ENCODE measurements at regions not wholly inside any gene's neighbourhood (a gene's known extent, or its start where the extent isn't known, plus 50 kb on each side); places are given as distances from the start of the nearest gene placed in this dataset.

DNA sequence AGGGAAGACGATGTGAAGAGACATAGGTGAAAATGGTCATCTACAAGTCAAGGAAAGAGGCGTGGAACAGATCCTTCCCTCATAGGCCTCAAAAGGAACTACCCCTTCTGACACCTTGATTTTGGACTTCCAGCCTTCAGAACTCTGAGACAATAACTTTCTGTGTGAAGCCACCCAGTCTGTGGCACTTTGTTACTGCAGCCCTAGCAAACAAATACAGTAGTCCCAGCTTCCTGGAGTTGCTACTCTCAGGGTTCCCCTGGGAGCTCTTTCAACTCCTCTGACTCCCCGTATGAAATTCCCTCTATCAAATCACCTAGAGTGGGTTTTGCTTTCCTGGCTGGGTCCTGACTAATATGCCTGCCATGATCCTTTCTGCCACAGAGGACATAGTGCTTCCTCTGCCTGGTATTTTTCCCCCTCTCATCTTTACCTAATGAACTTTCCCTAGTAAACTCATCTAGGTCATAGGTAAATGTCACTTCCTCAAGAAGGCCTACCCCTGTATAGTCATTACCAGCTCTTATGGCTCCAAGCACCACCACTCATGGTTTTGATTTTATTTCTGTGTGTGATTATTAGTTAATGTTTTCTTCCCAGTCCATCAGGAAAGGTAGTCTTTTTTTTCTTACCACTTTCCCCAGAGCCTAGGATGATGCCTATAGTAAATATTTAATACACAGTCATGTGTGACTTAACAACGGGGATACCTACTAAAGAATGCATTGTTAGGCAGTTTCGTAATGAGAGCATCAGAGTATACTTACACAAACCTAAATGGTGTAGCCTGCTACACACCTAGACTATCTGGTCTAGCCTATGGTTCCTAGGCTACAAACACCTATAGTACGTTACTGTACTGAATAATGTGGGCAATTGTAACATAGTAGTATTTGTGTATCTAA lies 111.5 kb upstream of the LGALSL start:
- TF ChIP-seq, protein P1, sequence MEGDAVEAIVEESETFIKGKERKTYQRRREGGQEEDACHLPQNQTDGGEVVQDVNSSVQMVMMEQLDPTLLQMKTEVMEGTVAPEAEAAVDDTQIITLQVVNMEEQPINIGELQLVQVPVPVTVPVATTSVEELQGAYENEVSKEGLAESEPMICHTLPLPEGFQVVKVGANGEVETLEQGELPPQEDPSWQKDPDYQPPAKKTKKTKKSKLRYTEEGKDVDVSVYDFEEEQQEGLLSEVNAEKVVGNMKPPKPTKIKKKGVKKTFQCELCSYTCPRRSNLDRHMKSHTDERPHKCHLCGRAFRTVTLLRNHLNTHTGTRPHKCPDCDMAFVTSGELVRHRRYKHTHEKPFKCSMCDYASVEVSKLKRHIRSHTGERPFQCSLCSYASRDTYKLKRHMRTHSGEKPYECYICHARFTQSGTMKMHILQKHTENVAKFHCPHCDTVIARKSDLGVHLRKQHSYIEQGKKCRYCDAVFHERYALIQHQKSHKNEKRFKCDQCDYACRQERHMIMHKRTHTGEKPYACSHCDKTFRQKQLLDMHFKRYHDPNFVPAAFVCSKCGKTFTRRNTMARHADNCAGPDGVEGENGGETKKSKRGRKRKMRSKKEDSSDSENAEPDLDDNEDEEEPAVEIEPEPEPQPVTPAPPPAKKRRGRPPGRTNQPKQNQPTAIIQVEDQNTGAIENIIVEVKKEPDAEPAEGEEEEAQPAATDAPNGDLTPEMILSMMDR (conservative IDR thresholded peaks at IDR 0.05) = no peak
- Mint-ChIP-seq H3K27ac (no peak overlapping the region), H3K9me3 (no peaks in the 10 kb centered on the region), H3K36me3 (no peaks in the 10 kb centered on the region), H3K4me3 (no peak overlapping the region), H3K4me1 (ENCODE audit: unreplicated experiment) (no peaks in the 10 kb centered on the region), H3K27me3 (no peaks in the 10 kb centered on the region)
- DNase-seq (ENCODE audit: extremely low spot score, unreplicated experiment) = no peak

GRCh38 chr2:64344999-64345576 lies 108.9 kb upstream of the LGALSL start:
- Mint-ChIP-seq H3K9me3 (no peaks in the 10 kb centered on the region), H3K27ac (no peak overlapping the region), H3K4me1 (ENCODE audit: unreplicated experiment) (no peaks in the 10 kb centered on the region), H3K36me3 (no peaks in the 10 kb centered on the region), H3K4me3 (no peak overlapping the region), H3K27me3 (no peaks in the 10 kb centered on the region)
- no peak for DNase-seq (ENCODE audit: extremely low spot score, unreplicated experiment)
- TF ChIP-seq, protein P1 (conservative IDR thresholded peaks at IDR 0.05) = no peak

DNA sequence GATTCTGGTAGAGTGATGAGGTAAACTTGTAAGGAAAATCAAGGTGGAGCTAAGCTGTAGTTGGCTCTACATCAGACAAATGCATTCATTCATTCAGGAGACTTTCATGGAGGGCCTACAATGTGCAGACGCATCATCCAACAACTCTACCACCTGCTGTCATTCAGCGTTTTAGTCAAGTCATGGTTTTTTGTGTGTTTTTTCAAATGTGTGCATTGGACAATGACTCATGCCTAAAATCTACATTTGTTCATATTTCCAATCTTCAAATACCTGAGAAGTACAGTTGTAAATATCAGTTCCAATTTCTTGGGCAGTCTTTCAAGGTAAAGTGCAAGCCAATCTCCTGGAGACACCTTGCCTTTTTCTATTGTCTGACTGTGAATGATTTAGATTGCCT lies 108.0 kb upstream of the LGALSL start:
- DNase-seq (ENCODE audit: extremely low spot score, unreplicated experiment) = no peak
- Mint-ChIP-seq H3K9me3 (no peaks in the 10 kb centered on the region), H3K36me3 (no peaks in the 10 kb centered on the region), H3K27me3 (no peaks in the 10 kb centered on the region), H3K4me3 (no peak overlapping the region), H3K4me1 (ENCODE audit: unreplicated experiment) (no peaks in the 10 kb centered on the region), H3K27ac (no peak overlapping the region)
- TF ChIP-seq, protein P1 (conservative IDR thresholded peaks at IDR 0.05) = no peak

GRCh38 chr2:64348386-64349130 lies 105.4 kb upstream of the LGALSL start:
- no peaks in the 10 kb centered on the region for H3K4me1 Mint-ChIP-seq (ENCODE audit: unreplicated experiment)
- H3K27ac Mint-ChIP-seq = no peak overlapping the region
- no peak for DNase-seq (ENCODE audit: extremely low spot score, unreplicated experiment)
- no peaks in the 10 kb centered on the region for H3K27me3 Mint-ChIP-seq
- H3K9me3 Mint-ChIP-seq = no peaks in the 10 kb centered on the region
- no peak overlapping the region for H3K4me3 Mint-ChIP-seq
- H3K36me3 Mint-ChIP-seq = no peaks in the 10 kb centered on the region
- TF ChIP-seq, protein P1 (conservative IDR thresholded peaks at IDR 0.05) = no peak

- Mint-ChIP-seq H3K27ac (no peak overlapping the region), H3K36me3 (no peaks in the 10 kb centered on the region), H3K27me3 (no peaks in the 10 kb centered on the region), H3K4me1 (ENCODE audit: unreplicated experiment) (no peaks in the 10 kb centered on the region), H3K9me3 (no peaks in the 10 kb centered on the region), H3K4me3 (no peak overlapping the region)
- TF ChIP-seq, protein P1 (conservative IDR thresholded peaks at IDR 0.05) = no peak
- no peak for DNase-seq (ENCODE audit: extremely low spot score, unreplicated experiment)
These were observed 104.8 kb upstream of the LGALSL start for GRCh38 chr2:64349131-64349530.

All from type B pancreatic cell (in vitro differentiated cells).